CD14-positive monocyte (primary cell): ENCODE measurements at regions not wholly inside any gene's neighbourhood (a gene's known extent, or its start where the extent isn't known, plus 50 kb on each side); places are given as distances from the start of the nearest gene placed in this dataset.
"Not testable (repeated sequence)": the region's sequence is repeated elsewhere in the genome, so short reads cannot be mapped to it uniquely, and the experiment has no call there.

ENCODE experiments used
- DNase-seq, 3 donors: peaks; one replicate each; pipeline ENCODE4 v3.0.0-alpha.2; 2011 to 2022
- H2AFZ ChIP-seq: 2 replicates; pipeline ENCODE4 v1.6.0; 2012; ENCODE audit warnings: mild to moderate bottlenecking, low read depth, low read length, inconsistent platforms; ENCODE audit not compliant: insufficient read depth, poor library complexity, severe bottlenecking
- H3K27ac ChIP-seq, 2 donors: 1 replicate in 1 of 2; 2 replicates in 1 of 2; pipeline ENCODE4 v1.5.1; 2012 to 2013; ENCODE audit warnings: low read length in 2 of 2, control low read depth in 1 of 2, inconsistent platforms in 1 of 2, low read depth in 1 of 2, mild to moderate bottlenecking in 1 of 2
- H3K27me3 ChIP-seq, 2 donors: one replicate each; pipeline versions ENCODE4 v1.6.0 to v1.6.1; 2011 to 2013; ENCODE audit warnings: low read length in 2 of 2; ENCODE audit not compliant: control insufficient read depth in 2 of 2, insufficient read depth in 2 of 2
- H3K36me3 ChIP-seq, 2 donors: replicated peaks in 1 of 2; 1 replicate in 1 of 2; 2 replicates in 1 of 2; pipeline versions ENCODE4 v1.5.1 to v1.6.1; 2012 to 2013; ENCODE audit warnings: low read length in 2 of 2, control low read depth in 1 of 2, inconsistent platforms in 1 of 2, mild to moderate bottlenecking in 1 of 2; ENCODE audit not compliant: insufficient read depth in 2 of 2, control insufficient read depth in 1 of 2
- H3K4me1 ChIP-seq, 2 donors: 1 replicate in 1 of 2; 2 replicates in 1 of 2; pipeline versions ENCODE4 v1.5.1 to v1.6.1; 2012 to 2013; ENCODE audit warnings: low read length in 2 of 2, control low read depth in 1 of 2, inconsistent platforms in 1 of 2, mild to moderate bottlenecking in 1 of 2, moderate library complexity in 1 of 2; ENCODE audit not compliant: insufficient read depth in 2 of 2, control insufficient read depth in 1 of 2
- H3K4me2 ChIP-seq: replicated peaks from 2 replicates; pipeline ENCODE3; 2012; ENCODE audit warnings: low read length, moderate library complexity, mild to moderate bottlenecking; ENCODE audit not compliant: poor library complexity, severe bottlenecking; ENCODE audit errors: extremely low read depth
- H3K4me3 ChIP-seq, 3 experiments: fragments of 200-600 bp in 1 of 3; sonication (generic) in 1 of 3; replicated peaks in 1 of 3; 1 replicate in 2 of 3; 2 replicates in 1 of 3; pipeline ENCODE4 v1.5.1; 2011 to 2013; ENCODE audit warnings: low read length in 3 of 3, mild to moderate bottlenecking in 3 of 3, control low read depth in 2 of 3, low read depth in 2 of 3, inconsistent platforms in 1 of 3, moderate library complexity in 1 of 3
- H3K79me2 ChIP-seq: 2 replicates; pipeline ENCODE4 v1.6.0; 2012; ENCODE audit warnings: mild to moderate bottlenecking, control low read depth, inconsistent platforms, low read length, moderate library complexity; ENCODE audit not compliant: insufficient read depth
- H3K9ac ChIP-seq: 2 replicates; pipeline ENCODE4 v1.6.0; 2017; ENCODE audit warnings: low read length, mild to moderate bottlenecking; ENCODE audit not compliant: insufficient read depth, poor library complexity, severe bottlenecking
- H3K9me3 ChIP-seq, 2 donors: replicated peaks in 1 of 2; 1 replicate in 1 of 2; 2 replicates in 1 of 2; pipeline versions ENCODE4 v1.5.1 to v1.6.1; 2012 to 2013; ENCODE audit warnings: low read length in 2 of 2, control low read depth in 1 of 2; ENCODE audit not compliant: control insufficient read depth in 1 of 2, insufficient read depth in 1 of 2
- H4K20me1 ChIP-seq: 2 replicates; pipeline ENCODE4 v1.6.0; 2012; ENCODE audit warnings: mild to moderate bottlenecking, low read length, control low read depth, moderate library complexity; ENCODE audit not compliant: insufficient read depth
- H3K27ac Mint-ChIP-seq, 7 donors: one replicate each; pipeline ENCODE4 v1.8.0; 2020; ENCODE audit warnings: mild to moderate bottlenecking in 7 of 7, mixed read lengths in 7 of 7, moderate library complexity in 6 of 7, inconsistent platforms in 2 of 7
- H3K27me3 Mint-ChIP-seq, 3 donors: one replicate each; pipeline ENCODE4 v1.8.0; 2021 to 2022; ENCODE audit warnings: low read depth in 3 of 3, mild to moderate bottlenecking in 3 of 3, mixed read lengths in 3 of 3, moderate library complexity in 3 of 3, inconsistent platforms in 1 of 3
- H3K36me3 Mint-ChIP-seq, 2 donors: one replicate each; pipeline ENCODE4 v1.8.0; 2020; ENCODE audit warnings: mixed read lengths in 2 of 2, inconsistent platforms in 1 of 2, mild to moderate bottlenecking in 1 of 2
- H3K4me1 Mint-ChIP-seq: one replicate; pipeline ENCODE4 v1.8.0; 2020; ENCODE audit warnings: mild to moderate bottlenecking, mixed read lengths
- H3K4me3 Mint-ChIP-seq, 2 donors: one replicate each; pipeline ENCODE4 v1.8.0; 2020; ENCODE audit warnings: mild to moderate bottlenecking in 2 of 2, mixed read lengths in 2 of 2, moderate library complexity in 1 of 2
- H3K9me3 Mint-ChIP-seq, 7 donors: one replicate each; pipeline ENCODE4 v1.8.0; 2020 to 2022; ENCODE audit warnings: mixed read lengths in 7 of 7, mild to moderate bottlenecking in 6 of 7, moderate library complexity in 6 of 7, inconsistent platforms in 2 of 7
- CTCF ChIP-seq: fragments of 200-600 bp; IDR thresholded peaks from one replicate; pipeline ENCODE4 v1.8.0; 2022; ENCODE audit warnings: antibody characterized with exemption, mild to moderate bottlenecking
- WGBS: methylation state at CpG from one replicate; pipeline ENCODE4 v1.1.5; 2013; ENCODE audit warnings: missing lambda C conversion rate; ENCODE audit not compliant: insufficient coverage; 5-methylcytosine and 5-hydroxymethylcytosine counted together
- intact Hi-C, 2 donors: fragments of 100-400 bp; cut with micrococcal nuclease; formaldehyde crosslinking; loops; one replicate each; pipeline versions ENCODE4 v1.15.0 to v1.15.1; 2023

- Histone ChIP-seq H3K9ac (no peak overlapping the region), H3K4me2 (no peak overlapping the region), H3K79me2 (no peaks in the 10 kb centered on the region), H3K4me1 (no peaks in the 10 kb centered on the region), H3K36me3 (no peaks in the 10 kb centered on the region), H3K4me3 (no peak overlapping the region), H4K20me1 (no peaks in the 10 kb centered on the region), H3K9me3 (peaks cover 11 to 20% of the 10 kb centered on the region in 2 donors), H3K27me3 (no peaks in the 10 kb centered on the region), H3K27ac (no peak overlapping the region), H2AFZ (no peak overlapping the region)
- DNase-seq, result no peak
- no peaks in the 10 kb centered on the region for H3K4me1 Mint-ChIP-seq
- no peak overlapping the region for H3K4me3 Mint-ChIP-seq
- intact Hi-C loops, result no loop called here
- H3K36me3 Mint-ChIP-seq, result no peaks in the 10 kb centered on the region
- no peak for TF ChIP-seq CTCF
- no peaks in the 10 kb centered on the region for H3K27me3 Mint-ChIP-seq
- WGBS, result no CpG with 5 or more reads among the region's 1 CpG
- H3K27ac Mint-ChIP-seq, result no peak overlapping the region
- peaks cover 5 to 23% (median 9%) of the 10 kb centered on the region in 7 donors for H3K9me3 Mint-ChIP-seq
Measured at GRCh38 chr18:40120356-40120755, 1834.7 kb upstream of the PIK3C3 start.

GRCh38 chr18:40119581-40119980 is 1835.5 kb upstream of the PIK3C3 start:
- peaks cover 5 to 23% (median 10%) of the 10 kb centered on the region in 7 donors for H3K9me3 Mint-ChIP-seq
- H3K9ac ChIP-seq, H2AFZ ChIP-seq, intact Hi-C loops, H3K27ac ChIP-seq, H3K4me3 ChIP-seq, H3K36me3 ChIP-seq, H3K27ac Mint-ChIP-seq, H3K27me3 Mint-ChIP-seq, H4K20me1 ChIP-seq, DNase-seq, H3K4me2 ChIP-seq, H3K4me3 Mint-ChIP-seq, H3K79me2 ChIP-seq, H3K27me3 ChIP-seq, H3K4me1 ChIP-seq, H3K4me1 Mint-ChIP-seq, H3K36me3 Mint-ChIP-seq: not testable (repeated sequence)
- H3K9me3 ChIP-seq, result peaks cover 11 to 20% of the 10 kb centered on the region in 2 donors
- WGBS, result 85% methylated on average over 6 of the region's 10 CpGs
